IMR-90 (cell line): ENCODE measurements at regions not wholly inside any gene's neighbourhood (a gene's known extent, or its start where the extent isn't known, plus 50 kb on each side); places are given as distances from the start of the nearest gene placed in this dataset.

Experiments used
- ATAC-seq: fragments of 200-7000 bp; cut with Tn5 transposase; 2 replicates; pipeline ENCODE4 v1.9.1; 2020; ENCODE audit warnings: low read depth, mild to moderate bottlenecking, moderate library complexity
- BruUV-seq: library from RNA; stranded (reverse); fragments of 400-500 nt; replicated peaks from 2 replicates; lab custom pipeline; 2021; lab: Mats Ljungman, UMichigan
- CTCF ChIA-PET: fragments of 300-600 bp; formaldehyde crosslinking; extraction: SDS; loops from one replicate; lab custom pipeline; 2021; ENCODE audit warnings: antibody characterized with exemption; lab: Yijun Ruan, JAX
- POLR2A ChIA-PET: fragments of 300-600 bp; sonication (Branson Sonifier 250); formaldehyde crosslinking; loops from one replicate; lab custom pipeline; 2022; ENCODE audit warnings: antibody characterized with exemption; ENCODE audit not compliant: unreplicated experiment; lab: Charles Lee
- DNase-seq: peaks from one replicate; pipeline ENCODE4 v3.0.0; 2013
- H2AFZ ChIP-seq: replicated peaks from 2 replicates; pipeline ENCODE3; 2013; ENCODE audit warnings: low read length, mild to moderate bottlenecking; ENCODE audit not compliant: poor library complexity
- H2AK5ac ChIP-seq: 2 replicates; pipeline ENCODE4 v1.6.1; 2013; ENCODE audit warnings: low read depth, low read length, inconsistent platforms
- H2AK9ac ChIP-seq: replicated peaks from 2 replicates; pipeline ENCODE3; 2013; ENCODE audit warnings: mild to moderate bottlenecking, low read depth, low read length, moderate library complexity; ENCODE audit not compliant: poor library complexity
- H2BK120ac ChIP-seq: 2 replicates; pipeline ENCODE4 v1.6.1; 2013; ENCODE audit warnings: low read depth, low read length, inconsistent platforms
- H2BK15ac ChIP-seq: 3 replicates; pipeline ENCODE4 v1.6.1; 2013; ENCODE audit warnings: low read depth, low read length, inconsistent platforms
- H2BK20ac ChIP-seq: 2 replicates; pipeline ENCODE4 v1.6.1; 2013; ENCODE audit warnings: low read depth, mild to moderate bottlenecking, inconsistent platforms, low read length, moderate library complexity
- H2BK5ac ChIP-seq: 2 replicates; pipeline ENCODE4 v1.6.1; 2013; ENCODE audit warnings: mild to moderate bottlenecking, low read depth, low read length, inconsistent platforms; ENCODE audit not compliant: poor library complexity, severe bottlenecking
- H3K14ac ChIP-seq: replicated peaks from 2 replicates; pipeline ENCODE4 v1.6.1; 2013; ENCODE audit warnings: low read depth, low read length, inconsistent platforms
- H3K18ac ChIP-seq: 2 replicates; pipeline ENCODE4 v1.6.1; 2013; ENCODE audit warnings: low read depth, low read length, control low read depth
- H3K23ac ChIP-seq: 2 replicates; pipeline ENCODE4 v1.6.1; 2013; ENCODE audit warnings: low read depth, low read length, inconsistent platforms
- H3K27ac ChIP-seq: 2 replicates; pipeline ENCODE4 v1.5.1; 2013; ENCODE audit warnings: mild to moderate bottlenecking, control low read depth, low read length; ENCODE audit not compliant: insufficient read depth
- H3K27me3 ChIP-seq: 2 replicates; pipeline ENCODE4 v1.6.1; 2013; ENCODE audit warnings: low read length; ENCODE audit not compliant: control insufficient read depth, insufficient read depth
- H3K36me3 ChIP-seq: 2 replicates; pipeline ENCODE4 v1.6.1; 2013; ENCODE audit warnings: low read length, mixed read lengths; ENCODE audit not compliant: control insufficient read depth, insufficient read depth
- H3K4ac ChIP-seq: 2 replicates; pipeline ENCODE4 v1.6.1; 2013; ENCODE audit warnings: low read depth, low read length, inconsistent platforms
- H3K4me1 ChIP-seq: 2 replicates; pipeline ENCODE4 v1.6.1; 2013; ENCODE audit warnings: low read length, mixed read lengths; ENCODE audit not compliant: control insufficient read depth, insufficient read depth
- H3K4me2 ChIP-seq: 2 replicates; pipeline ENCODE4 v1.6.1; 2013; ENCODE audit warnings: low read depth, mild to moderate bottlenecking, control low read depth, low read length, moderate library complexity
- H3K4me3 ChIP-seq: 2 replicates; pipeline ENCODE4 v1.5.1; 2013; ENCODE audit warnings: low read depth, mild to moderate bottlenecking, control low read depth, low read length, moderate library complexity; ENCODE audit not compliant: insufficient read depth
- H3K56ac ChIP-seq: 2 replicates; pipeline ENCODE4 v1.6.1; 2013; ENCODE audit warnings: low read length, inconsistent platforms; ENCODE audit not compliant: insufficient read depth; ENCODE audit errors: extremely low read depth
- H3K79me1 ChIP-seq, 2 experiments: 2 replicates each; pipeline ENCODE4 v1.6.1; 2013; ENCODE audit warnings: low read length in 2 of 2, inconsistent platforms in 1 of 2, low read depth in 1 of 2
- H3K9ac ChIP-seq: 2 replicates; pipeline ENCODE4 v1.6.1; 2013; ENCODE audit warnings: low read depth, low read length, control low read depth
- H3K9me1 ChIP-seq: 2 replicates; pipeline ENCODE4 v1.6.1; 2013; ENCODE audit warnings: low read length, inconsistent platforms; ENCODE audit not compliant: insufficient read depth
- H3K9me3 ChIP-seq: 2 replicates; pipeline ENCODE4 v1.6.1; 2013; ENCODE audit warnings: low read length; ENCODE audit not compliant: control insufficient read depth, insufficient read depth
- H4K20me1 ChIP-seq: 2 replicates; pipeline ENCODE4 v1.6.1; 2013; ENCODE audit warnings: low read length, inconsistent platforms; ENCODE audit not compliant: insufficient read depth
- H4K5ac ChIP-seq: 2 replicates; pipeline ENCODE4 v1.6.1; 2013; ENCODE audit warnings: mild to moderate bottlenecking, low read depth, low read length, control low read depth
- H4K8ac ChIP-seq, 2 experiments: 2 replicates each; pipeline ENCODE4 v1.6.1; 2013; ENCODE audit warnings: low read depth in 2 of 2, low read length in 2 of 2, control low read depth in 1 of 2, inconsistent platforms in 1 of 2
- H4K91ac ChIP-seq: 2 replicates; pipeline ENCODE4 v1.6.1; 2013; ENCODE audit warnings: low read depth, low read length, inconsistent platforms; ENCODE audit not compliant: insufficient read depth
- ELK1 ChIP-seq: fragments of 150-350 bp; IDR thresholded peaks from 2 replicates; pipeline ENCODE4 v1.6.1; 2016; ENCODE audit warnings: low read depth, mild to moderate bottlenecking, low read length, moderate library complexity, borderline replicate concordance
- MXI1 ChIP-seq: IDR thresholded peaks from 2 replicates; pipeline ENCODE4 v1.6.1; 2012; ENCODE audit warnings: low read depth, mild to moderate bottlenecking, low read length, moderate library complexity, borderline replicate concordance
- NFE2L2 ChIP-seq: fragments of 150-350 bp; IDR thresholded peaks from 2 replicates; pipeline ENCODE4 v1.6.1; 2016; ENCODE audit warnings: low read depth, mild to moderate bottlenecking, low read length
- RCOR1 ChIP-seq: IDR thresholded peaks from 2 replicates; pipeline ENCODE4 v1.6.1; 2012; ENCODE audit warnings: mild to moderate bottlenecking, low read length, improper control_type of control experiment; ENCODE audit not compliant: insufficient replicate concordance
- SMC3 ChIP-seq: fragments of 150-350 bp; IDR thresholded peaks from 2 replicates; pipeline ENCODE4 v1.6.1; 2016; ENCODE audit warnings: low read depth, mild to moderate bottlenecking, antibody characterized with exemption, low read length, moderate library complexity
- WGBS, 2 experiments: methylation state at CpG; one replicate each; pipeline versions ENCODE4 v1.1.5 to v1.1.7; 2013; ENCODE audit warnings: missing lambda C conversion rate in 2 of 2; ENCODE audit not compliant: insufficient read length in 1 of 2; ENCODE audit errors: extremely low coverage in 2 of 2; 5-methylcytosine and 5-hydroxymethylcytosine counted together
- dilution Hi-C: fragments of 300-500 bp; cut with HindIII; formaldehyde crosslinking; loops from one replicate; pipeline ENCODE4 v1.14.3; 2018; ENCODE audit warnings: low sequenced_read_pairs; ENCODE audit not compliant: unreplicated experiment
- in situ Hi-C: fragments of 300-500 bp; cut with MboI; formaldehyde crosslinking; loops from 3 replicates; pipeline ENCODE4 v1.14.3; 2019; ENCODE audit warnings: low sequenced_read_pairs, inconsistent platforms, mixed read lengths
- intact Hi-C: fragments of 100-400 bp; cut with micrococcal nuclease; formaldehyde crosslinking; loops from 2 replicates; pipeline ENCODE4 v1.10.0; 2022

- H3K36me3 ChIP-seq = no peaks in the 10 kb centered on the region
- no peak overlapping the region for H2AK9ac ChIP-seq
- H4K20me1 ChIP-seq = no peaks in the 10 kb centered on the region
- no peak overlapping the region for H2BK20ac ChIP-seq
- no peak overlapping the region for H4K5ac ChIP-seq
- peaks cover 24% of the 10 kb centered on the region for H3K27me3 ChIP-seq
- in situ Hi-C loops (no loop called here), intact Hi-C loops (no loop called here), dilution Hi-C loops (no loop called here)
- no peak overlapping the region for H4K91ac ChIP-seq
- H3K9me3 ChIP-seq = no peaks in the 10 kb centered on the region
- no peak overlapping the region for H3K27ac ChIP-seq
- H2AK5ac ChIP-seq = no peak overlapping the region
- TF ChIP-seq NFE2L2 = no peak
- no peak for TF ChIP-seq RCOR1
- no peak for TF ChIP-seq ELK1
- TF ChIP-seq SMC3 = no peak
- TF ChIP-seq MXI1 = no peak
- H2BK120ac ChIP-seq = no peak overlapping the region
- no peak overlapping the region for H2AFZ ChIP-seq
- H3K79me1 ChIP-seq = no peaks in the 10 kb centered on the region
- H3K4me2 ChIP-seq = no peak overlapping the region
- no peak overlapping the region for H3K18ac ChIP-seq
- no peak overlapping the region for H2BK5ac ChIP-seq
- ChIA-PET CTCF (interaction anchor here (1.0 kb wide), 1 partner anchor 73 kb away, joined by 3 read pairs; no protein-coding TSS in a partner anchor), POLR2A (no interaction called here)
- no peak overlapping the region for H3K14ac ChIP-seq
- H3K4me3 ChIP-seq = no peak overlapping the region
- no peak for ATAC-seq
- H3K4ac ChIP-seq = no peak overlapping the region
- H4K8ac ChIP-seq = no peak overlapping the region
- no peak overlapping the region for H3K23ac ChIP-seq
- no CpG with 5 or more reads among the region's 2 CpGs for WGBS, 2 experiments
- no peaks in the 10 kb centered on the region for H3K9me1 ChIP-seq
- no peak overlapping the region for H3K9ac ChIP-seq
- no TSS peak for BruUV-seq
- H2BK15ac ChIP-seq = no peak overlapping the region
- H3K4me1 ChIP-seq = no peaks in the 10 kb centered on the region
- H3K56ac ChIP-seq = no peak overlapping the region
- no peak for DNase-seq
These were observed 98.0 kb upstream of the SORBS2 start for GRCh38 chr4:185909972-185910371.
